ENCODE measurements at regions not wholly inside any gene's neighbourhood (a gene's known extent, or its start where the extent isn't known, plus 50 kb on each side); places are given as distances from the start of the nearest gene placed in this dataset.

GRCh38 chr5:2299388-2300220, 416.9 kb upstream of the IRX4 start:
- H3K4me3 ChIP-seq (ENCODE audit: low read depth in 1 of 2, low read length in 2 of 2), result no peak overlapping the region

DNA sequence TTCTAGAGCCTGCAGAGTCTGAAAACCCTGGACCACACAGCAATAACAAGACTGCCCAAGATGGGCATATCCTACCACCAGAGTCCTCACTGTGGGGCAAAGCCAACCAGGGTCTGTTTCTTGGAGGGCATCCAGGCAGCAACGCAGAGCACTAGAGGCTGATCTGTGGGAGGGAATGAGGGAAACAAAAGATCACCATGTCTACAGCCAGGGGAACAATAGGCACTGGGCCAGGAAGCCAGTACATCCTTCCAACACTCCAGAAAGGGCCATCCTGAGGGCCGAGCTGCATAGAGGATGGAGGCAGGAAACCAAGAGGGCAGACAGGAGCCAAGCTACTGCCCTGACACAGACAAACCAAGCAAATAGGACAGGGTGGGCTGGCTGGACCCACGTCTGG, 416.1 kb upstream of the IRX4 start:
- Histone ChIP-seq H3K4me3 (ENCODE audit: low read depth in 1 of 2, low read length in 2 of 2) (no peak overlapping the region), H3K9ac (ENCODE audit: low read length) (no peak overlapping the region), H3K4me1 (ENCODE audit: insufficient read depth, low read length) (no peaks in the 10 kb centered on the region), H3K9me3 (ENCODE audit: low read length) (no peaks in the 10 kb centered on the region), H3K36me3 (ENCODE audit: insufficient read depth, low read length) (no peaks in the 10 kb centered on the region), H3K27me3 (ENCODE audit: control insufficient read depth in 1 of 2, insufficient read depth in 2 of 2, low read length in 2 of 2) (no peaks in the 10 kb centered on the region), H3K27ac (ENCODE audit: low read depth, low read length) (no peak overlapping the region)

More at GRCh38 chr5:2299388-2300220, 416.9 kb upstream of the IRX4 start:
- no peaks in the 10 kb centered on the region for H3K27me3 ChIP-seq (ENCODE audit: control insufficient read depth in 1 of 2, insufficient read depth in 2 of 2, low read length in 2 of 2)
- H3K27ac ChIP-seq (ENCODE audit: low read depth, low read length), result no peak overlapping the region
- no peak overlapping the region for H3K9ac ChIP-seq (ENCODE audit: low read length)
- H3K36me3 ChIP-seq (ENCODE audit: insufficient read depth, low read length), result no peaks in the 10 kb centered on the region
- no peaks in the 10 kb centered on the region for H3K4me1 ChIP-seq (ENCODE audit: insufficient read depth, low read length)
- H3K9me3 ChIP-seq (ENCODE audit: low read length), result no peaks in the 10 kb centered on the region

- no peaks in the 10 kb centered on the region for H3K9me3 ChIP-seq (ENCODE audit: low read length)
- no peaks in the 10 kb centered on the region for H3K27me3 ChIP-seq (ENCODE audit: control insufficient read depth in 1 of 2, insufficient read depth in 2 of 2, low read length in 2 of 2)
- H3K4me3 ChIP-seq (ENCODE audit: low read depth in 1 of 2, low read length in 2 of 2), result no peak overlapping the region
- no peaks in the 10 kb centered on the region for H3K4me1 ChIP-seq (ENCODE audit: insufficient read depth, low read length)
- no peaks in the 10 kb centered on the region for H3K36me3 ChIP-seq (ENCODE audit: insufficient read depth, low read length)
- H3K9ac ChIP-seq (ENCODE audit: low read length), result no peak overlapping the region
- no peak overlapping the region for H3K27ac ChIP-seq (ENCODE audit: low read depth, low read length)
Observed at GRCh38 chr5:2297991-2298390, 415.3 kb upstream of the IRX4 start.

- no peak overlapping the region for H3K4me3 ChIP-seq (ENCODE audit: low read depth in 1 of 2, low read length in 2 of 2)
- H3K36me3 ChIP-seq (ENCODE audit: insufficient read depth, low read length), result no peaks in the 10 kb centered on the region
- no peak overlapping the region for H3K27ac ChIP-seq (ENCODE audit: low read depth, low read length)
- no peaks in the 10 kb centered on the region for H3K27me3 ChIP-seq (ENCODE audit: control insufficient read depth in 1 of 2, insufficient read depth in 2 of 2, low read length in 2 of 2)
- H3K9ac ChIP-seq (ENCODE audit: low read length), result no peak overlapping the region
- H3K4me1 ChIP-seq (ENCODE audit: insufficient read depth, low read length), result no peaks in the 10 kb centered on the region
- no peaks in the 10 kb centered on the region for H3K9me3 ChIP-seq (ENCODE audit: low read length)
Observed at GRCh38 chr5:2295476-2295875, 412.8 kb upstream of the IRX4 start.

- Histone ChIP-seq H3K27me3 (ENCODE audit: control insufficient read depth in 1 of 2, insufficient read depth in 2 of 2, low read length in 2 of 2) (no peaks in the 10 kb centered on the region), H3K9ac (ENCODE audit: low read length) (no peak overlapping the region)
Observed at GRCh38 chr5:2293906-2294305, 411.2 kb upstream of the IRX4 start.

DNA sequence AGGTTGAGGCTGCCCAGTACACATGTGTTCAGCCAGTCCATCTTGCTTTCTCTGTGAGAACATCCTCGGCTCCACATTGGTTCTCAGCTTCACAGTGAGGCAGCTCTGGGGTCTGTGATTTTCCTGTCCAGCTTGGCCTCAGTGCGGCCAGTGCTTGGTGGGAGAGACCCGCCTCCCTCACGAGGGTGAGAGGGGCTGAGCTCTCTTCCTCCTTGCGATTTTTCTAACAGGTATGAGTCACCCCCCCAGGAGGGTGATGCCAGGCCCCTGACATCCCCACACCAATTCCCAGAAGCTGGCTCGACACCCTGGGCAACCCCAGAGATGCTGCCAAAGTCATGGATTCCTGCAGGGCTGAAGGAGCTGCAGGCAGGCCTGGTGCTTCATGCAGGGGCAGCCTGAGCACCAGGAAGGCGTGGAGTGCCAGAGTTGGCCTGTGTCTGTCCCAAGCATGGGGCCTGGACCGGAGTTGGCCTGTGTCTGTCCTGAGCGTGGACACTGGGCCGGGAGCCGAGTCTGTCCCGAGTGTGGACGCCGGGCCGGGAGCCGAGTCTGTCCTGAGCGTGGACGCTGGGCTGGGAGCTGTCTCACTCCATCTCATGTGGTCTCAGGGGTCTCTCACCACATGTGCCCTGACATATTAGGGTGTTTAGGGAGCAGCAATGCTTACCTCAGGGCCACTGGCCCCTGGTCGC, 408.6 kb upstream of the IRX4 start:
- Histone ChIP-seq H3K36me3 (ENCODE audit: insufficient read depth, low read length) (no peaks in the 10 kb centered on the region), H3K9ac (ENCODE audit: low read length) (no peak overlapping the region), H3K4me3 (ENCODE audit: low read depth in 1 of 2, low read length in 2 of 2) (no peak overlapping the region), H3K27ac (ENCODE audit: low read depth, low read length) (no peak overlapping the region), H3K27me3 (ENCODE audit: control insufficient read depth in 1 of 2, insufficient read depth in 2 of 2, low read length in 2 of 2) (no peaks in the 10 kb centered on the region), H3K4me1 (ENCODE audit: insufficient read depth, low read length) (no peaks in the 10 kb centered on the region), H3K9me3 (ENCODE audit: low read length) (no peaks in the 10 kb centered on the region)

More at GRCh38 chr5:2293906-2294305, 411.2 kb upstream of the IRX4 start:
- no peaks in the 10 kb centered on the region for H3K9me3 ChIP-seq (ENCODE audit: low read length)
- H3K4me3 ChIP-seq (ENCODE audit: low read depth in 1 of 2, low read length in 2 of 2), result no peak overlapping the region
- no peaks in the 10 kb centered on the region for H3K36me3 ChIP-seq (ENCODE audit: insufficient read depth, low read length)
- H3K27ac ChIP-seq (ENCODE audit: low read depth, low read length), result no peak overlapping the region
- H3K4me1 ChIP-seq (ENCODE audit: insufficient read depth, low read length), result no peaks in the 10 kb centered on the region

GRCh38 chr5:2289380-2289779, 406.7 kb upstream of the IRX4 start:
- no peaks in the 10 kb centered on the region for H3K9me3 ChIP-seq (ENCODE audit: low read length)
- H3K9ac ChIP-seq (ENCODE audit: low read length), result no peak overlapping the region
- no peaks in the 10 kb centered on the region for H3K36me3 ChIP-seq (ENCODE audit: insufficient read depth, low read length)
- H3K27ac ChIP-seq (ENCODE audit: low read depth, low read length), result no peak overlapping the region
- no peak overlapping the region for H3K4me3 ChIP-seq (ENCODE audit: low read depth in 1 of 2, low read length in 2 of 2)
- no peaks in the 10 kb centered on the region for H3K4me1 ChIP-seq (ENCODE audit: insufficient read depth, low read length)
- H3K27me3 ChIP-seq (ENCODE audit: control insufficient read depth in 1 of 2, insufficient read depth in 2 of 2, low read length in 2 of 2), result no peaks in the 10 kb centered on the region

- Histone ChIP-seq H3K4me3 (ENCODE audit: low read depth in 1 of 2, low read length in 2 of 2) (no peak overlapping the region), H3K27me3 (ENCODE audit: control insufficient read depth in 1 of 2, insufficient read depth in 2 of 2, low read length in 2 of 2) (no peaks in the 10 kb centered on the region), H3K4me1 (ENCODE audit: insufficient read depth, low read length) (no peaks in the 10 kb centered on the region), H3K27ac (ENCODE audit: low read depth, low read length) (no peak overlapping the region), H3K36me3 (ENCODE audit: insufficient read depth, low read length) (no peaks in the 10 kb centered on the region), H3K9ac (ENCODE audit: low read length) (no peak overlapping the region), H3K9me3 (ENCODE audit: low read length) (no peaks in the 10 kb centered on the region)
Observed at GRCh38 chr5:2288968-2289367, 406.2 kb upstream of the IRX4 start.

DNA sequence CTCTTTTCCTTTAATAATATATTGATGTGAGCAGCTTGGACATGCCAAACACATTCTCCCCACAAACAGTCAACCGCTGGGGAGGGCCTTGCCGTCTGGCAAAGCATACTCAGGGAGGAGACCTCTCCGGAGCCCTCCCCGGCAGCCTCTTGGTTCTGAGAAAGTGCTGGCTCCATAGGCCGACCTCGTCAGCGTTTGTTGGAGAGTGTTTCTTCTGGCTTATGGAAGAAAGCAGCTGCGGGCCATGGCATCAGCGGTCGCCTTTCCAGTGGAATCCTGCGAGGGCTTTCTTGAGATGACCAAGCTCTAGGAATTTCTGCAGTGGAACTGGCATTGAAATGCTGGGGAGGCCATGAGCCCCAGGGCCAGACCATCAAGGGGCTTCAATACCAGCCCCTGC, 405.7 kb upstream of the IRX4 start:
- H3K27me3 ChIP-seq (ENCODE audit: control insufficient read depth in 1 of 2, insufficient read depth in 2 of 2, low read length in 2 of 2), result no peaks in the 10 kb centered on the region
- H3K27ac ChIP-seq (ENCODE audit: low read depth, low read length), result no peak overlapping the region
- H3K4me3 ChIP-seq (ENCODE audit: low read depth in 1 of 2, low read length in 2 of 2), result no peak overlapping the region
- H3K9me3 ChIP-seq (ENCODE audit: low read length), result no peaks in the 10 kb centered on the region
- no peaks in the 10 kb centered on the region for H3K4me1 ChIP-seq (ENCODE audit: insufficient read depth, low read length)
- H3K36me3 ChIP-seq (ENCODE audit: insufficient read depth, low read length), result no peaks in the 10 kb centered on the region
- no peak overlapping the region for H3K9ac ChIP-seq (ENCODE audit: low read length)

- no peak overlapping the region for H3K27ac ChIP-seq (ENCODE audit: low read depth, low read length)
- H3K36me3 ChIP-seq (ENCODE audit: insufficient read depth, low read length), result no peaks in the 10 kb centered on the region
- no peaks in the 10 kb centered on the region for H3K27me3 ChIP-seq (ENCODE audit: control insufficient read depth in 1 of 2, insufficient read depth in 2 of 2, low read length in 2 of 2)
- no peak overlapping the region for H3K4me3 ChIP-seq (ENCODE audit: low read depth in 1 of 2, low read length in 2 of 2)
- no peaks in the 10 kb centered on the region for H3K4me1 ChIP-seq (ENCODE audit: insufficient read depth, low read length)
- no peak overlapping the region for H3K9ac ChIP-seq (ENCODE audit: low read length)
- H3K9me3 ChIP-seq (ENCODE audit: low read length), result no peaks in the 10 kb centered on the region
Observed at GRCh38 chr5:2286250-2286649, 403.5 kb upstream of the IRX4 start.

- Histone ChIP-seq H3K27me3 (ENCODE audit: control insufficient read depth in 1 of 2, insufficient read depth in 2 of 2, low read length in 2 of 2) (no peaks in the 10 kb centered on the region), H3K4me3 (ENCODE audit: low read depth in 1 of 2, low read length in 2 of 2) (no peak overlapping the region), H3K4me1 (ENCODE audit: insufficient read depth, low read length) (no peaks in the 10 kb centered on the region), H3K9me3 (ENCODE audit: low read length) (no peaks in the 10 kb centered on the region), H3K27ac (ENCODE audit: low read depth, low read length) (no peak overlapping the region), H3K9ac (ENCODE audit: low read length) (no peak overlapping the region), H3K36me3 (ENCODE audit: insufficient read depth, low read length) (no peaks in the 10 kb centered on the region)
Observed at GRCh38 chr5:2284678-2285077, 402.0 kb upstream of the IRX4 start.
